H1 (cell line): ENCODE measurements at regions not wholly inside any gene's neighbourhood (a gene's known extent, or its start where the extent isn't known, plus 50 kb on each side); places are given as distances from the start of the nearest gene placed in this dataset.

ENCODE experiments used
- CTCF ChIA-PET: fragments of 300-600 bp; sonication (Branson Sonifier 250); formaldehyde crosslinking; loops from one replicate; lab custom pipeline; 2021; ENCODE audit not compliant: partially characterized antibody; lab: Charles Lee
- POLR2A ChIA-PET: fragments of 300-600 bp; sonication (Branson Sonifier 250); formaldehyde crosslinking; loops from one replicate; lab custom pipeline; 2021; ENCODE audit warnings: inconsistent platforms; ENCODE audit not compliant: partially characterized antibody; lab: Charles Lee
- DNase-seq, 2 experiments: peaks; one replicate each; pipeline versions ENCODE4 v3.0.0 to v3.0.0-alpha.2; 2010 to 2022; ENCODE audit warnings: low spot score in 2 of 2, low read depth in 1 of 2, mixed read lengths in 1 of 2
- FAIRE-seq: peaks from 2 replicates; lab custom pipeline; 2011; peaks lifted over from hg19 to GRCh38; lab: Jason Lieb, UNC
- H2AFZ ChIP-seq: 2 replicates; pipeline ENCODE4 v1.8.1; 2012; ENCODE audit warnings: low read length, inconsistent platforms
- H2AK5ac ChIP-seq: 2 replicates; pipeline ENCODE4 v1.6.1; 2013; ENCODE audit warnings: low read depth, low read length
- H2BK120ac ChIP-seq: replicated peaks from 2 replicates; pipeline ENCODE3; 2013; ENCODE audit warnings: low read depth, low read length, inconsistent platforms
- H2BK12ac ChIP-seq: 2 replicates; pipeline ENCODE4 v1.6.1; 2013; ENCODE audit warnings: low read depth, low read length
- H2BK15ac ChIP-seq: 2 replicates; pipeline ENCODE4 v1.6.1; 2013; ENCODE audit warnings: low read length
- H2BK20ac ChIP-seq: 2 replicates; pipeline ENCODE4 v1.6.1; 2013; ENCODE audit warnings: low read length
- H2BK5ac ChIP-seq: 2 replicates; pipeline ENCODE4 v1.6.1; 2013; ENCODE audit warnings: low read depth, low read length
- H3K14ac ChIP-seq: 2 replicates; pipeline ENCODE4 v1.6.1; 2013; ENCODE audit warnings: inconsistent platforms; ENCODE audit not compliant: insufficient read length
- H3K18ac ChIP-seq: 2 replicates; pipeline ENCODE4 v1.6.1; 2013; ENCODE audit warnings: low read length; ENCODE audit errors: extremely low read depth
- H3K23ac ChIP-seq: 2 replicates; pipeline ENCODE4 v1.6.1; 2013; ENCODE audit warnings: inconsistent platforms; ENCODE audit not compliant: insufficient read length
- H3K23me2 ChIP-seq: 2 replicates; pipeline ENCODE4 v1.6.1; 2013; ENCODE audit warnings: low read depth, low read length
- H3K27ac ChIP-seq: 2 replicates; pipeline ENCODE4 v1.6.1; 2011; ENCODE audit warnings: low read depth, low read length, inconsistent platforms
- H3K27me3 ChIP-seq, 4 experiments: replicated peaks in 1 of 4; 1 replicate in 1 of 4; 2 replicates in 3 of 4; pipeline versions ENCODE4 v1.6.1 to v1.8.1; 2011 to 2013; ENCODE audit warnings: low read length in 3 of 4, mild to moderate bottlenecking in 3 of 4, inconsistent platforms in 2 of 4, mixed read lengths in 2 of 4, moderate library complexity in 1 of 4; ENCODE audit not compliant: control insufficient read depth in 3 of 4, insufficient read depth in 3 of 4; ENCODE audit errors: extremely low read depth in 1 of 4
- H3K36me3 ChIP-seq, 4 experiments: 2 replicates each; pipeline versions ENCODE4 v1.6.1 to v1.8.1; 2011 to 2013; ENCODE audit warnings: mild to moderate bottlenecking in 4 of 4, low read length in 3 of 4, moderate library complexity in 2 of 4, control low read depth in 1 of 4, inconsistent platforms in 1 of 4; ENCODE audit not compliant: insufficient read depth in 4 of 4, control insufficient read depth in 2 of 4
- H3K4ac ChIP-seq: replicated peaks from 2 replicates; pipeline ENCODE3; 2013; ENCODE audit warnings: low read length, low read depth, mixed read lengths, inconsistent platforms; ENCODE audit not compliant: insufficient read length
- H3K4me1 ChIP-seq, 4 experiments: replicated peaks in 1 of 4; 1 replicate in 1 of 4; 2 replicates in 3 of 4; pipeline versions ENCODE4 v1.6.1 to v1.8.1; 2011 to 2013; ENCODE audit warnings: low read length in 3 of 4, inconsistent platforms in 2 of 4, mixed read lengths in 1 of 4; ENCODE audit not compliant: insufficient read depth in 4 of 4, control insufficient read depth in 3 of 4
- H3K4me2 ChIP-seq, 2 experiments: 2 replicates each; pipeline versions ENCODE4 v1.6.1 to v1.8.1; 2011 to 2013; ENCODE audit warnings: low read depth in 2 of 2, low read length in 2 of 2, control low read depth in 1 of 2, inconsistent platforms in 1 of 2, mild to moderate bottlenecking in 1 of 2; ENCODE audit not compliant: insufficient read depth in 1 of 2
- H3K4me3 ChIP-seq, 4 experiments: fragments of 200-600, 300-600 bp in 1 of 4; sonication (generic), shearing (Covaris generic), sonication (Bioruptor Twin) in 1 of 4; 2 replicates each; pipeline versions ENCODE4 v1.5.1 to v1.8.1; 2011 to 2016; ENCODE audit warnings: low read length in 4 of 4, low read depth in 3 of 4, control low read depth in 2 of 4, inconsistent platforms in 2 of 4, mild to moderate bottlenecking in 2 of 4, mixed read lengths in 1 of 4, moderate library complexity in 1 of 4; ENCODE audit not compliant: insufficient read depth in 2 of 4; ENCODE audit errors: extremely low read depth in 1 of 4
- H3K56ac ChIP-seq: replicated peaks from 2 replicates; pipeline ENCODE3; 2013; ENCODE audit warnings: low read depth, mild to moderate bottlenecking, mixed read lengths, low read length, inconsistent platforms; ENCODE audit not compliant: insufficient read length
- H3K79me1 ChIP-seq: 2 replicates; pipeline ENCODE4 v1.6.1; 2013; ENCODE audit warnings: low read depth, low read length, control low read depth
- H3K79me2 ChIP-seq, 2 experiments: 2 replicates each; pipeline versions ENCODE4 v1.6.1 to v1.8.1; 2012 to 2013; ENCODE audit warnings: low read length in 2 of 2, mild to moderate bottlenecking in 2 of 2, inconsistent platforms in 1 of 2; ENCODE audit not compliant: insufficient read depth in 2 of 2, control insufficient read depth in 1 of 2
- H3K9ac ChIP-seq, 4 experiments: replicated peaks in 1 of 4; 1 replicate in 1 of 4; 2 replicates in 3 of 4; pipeline versions ENCODE4 v1.6.1 to v1.8.1; 2011 to 2013; ENCODE audit warnings: low read depth in 3 of 4, low read length in 3 of 4, control low read depth in 2 of 4, mild to moderate bottlenecking in 2 of 4, moderate library complexity in 2 of 4, inconsistent platforms in 1 of 4; ENCODE audit errors: extremely low read depth in 1 of 4
- H3K9me3 ChIP-seq, 2 experiments: 2 replicates each; pipeline versions ENCODE4 v1.6.1 to v1.8.1; 2012 to 2013; ENCODE audit warnings: mild to moderate bottlenecking in 2 of 2, moderate library complexity in 2 of 2, control low read depth in 1 of 2, inconsistent platforms in 1 of 2, low read depth in 1 of 2, low read length in 1 of 2, mixed read lengths in 1 of 2; ENCODE audit not compliant: insufficient read depth in 2 of 2
- H4K20me1 ChIP-seq, 2 experiments: replicated peaks in 1 of 2; 2 replicates each; pipeline versions ENCODE3 to v1.8.1; 2011 to 2013; ENCODE audit warnings: inconsistent platforms in 2 of 2, low read length in 2 of 2, mild to moderate bottlenecking in 1 of 2; ENCODE audit not compliant: insufficient read depth in 2 of 2, control insufficient read depth in 1 of 2
- H4K5ac ChIP-seq: 2 replicates; pipeline ENCODE4 v1.6.1; 2013; ENCODE audit warnings: low read length, low read depth, mixed read lengths, inconsistent platforms; ENCODE audit not compliant: insufficient read length
- H4K8ac ChIP-seq: 2 replicates; pipeline ENCODE4 v1.8.0; 2013; ENCODE audit warnings: mild to moderate bottlenecking, moderate library complexity, low read length, inconsistent platforms; ENCODE audit not compliant: insufficient read depth; ENCODE audit errors: extremely low read depth
- H4K91ac ChIP-seq: replicated peaks from 2 replicates; pipeline ENCODE3; 2013; ENCODE audit warnings: low read length, mixed read lengths, inconsistent platforms; ENCODE audit not compliant: insufficient read length
- ASH2L ChIP-seq: fragments of 200-600, 300-600 bp; sonication (generic); IDR thresholded peaks from one replicate; pipeline ENCODE4 v1.7.1; 2017; ENCODE audit warnings: low read length
- BACH1 ChIP-seq: IDR thresholded peaks from 2 replicates; pipeline ENCODE4 v1.6.1; 2012; ENCODE audit warnings: low read length, improper control_type of control experiment
- CTCF ChIP-seq, 3 experiments: IDR thresholded peaks; 1 replicate in 2 of 3; 2 replicates in 1 of 3; pipeline versions ENCODE4 v1.5.1 to v1.6.1; 2011; ENCODE audit warnings: low read length in 3 of 3, mild to moderate bottlenecking in 3 of 3, inconsistent platforms in 2 of 3, low read depth in 1 of 3, moderate library complexity in 1 of 3; ENCODE audit not compliant: insufficient read depth in 1 of 3; ENCODE audit errors: control extremely low read depth in 1 of 3
- GABPA ChIP-seq: IDR thresholded peaks from 2 replicates; pipeline ENCODE4 v1.6.1; 2011; ENCODE audit warnings: mild to moderate bottlenecking, low read length, moderate library complexity, borderline replicate concordance; ENCODE audit not compliant: insufficient read depth
- HDAC2 ChIP-seq, 2 experiments: fragments of 300-600 bp in 1 of 2; sonication (generic) in 1 of 2; IDR thresholded peaks; 2 replicates each; pipeline ENCODE4 v1.6.1; 2011 to 2012; ENCODE audit warnings: low read depth in 2 of 2, low read length in 2 of 2, mild to moderate bottlenecking in 2 of 2, moderate library complexity in 2 of 2, borderline replicate concordance in 1 of 2, inconsistent platforms in 1 of 2
- NANOG ChIP-seq: IDR thresholded peaks from 2 replicates; pipeline ENCODE4 v1.6.1; 2011; ENCODE audit warnings: low read length, low read depth, mild to moderate bottlenecking, inconsistent platforms; ENCODE audit not compliant: insufficient read depth, poor library complexity, severe bottlenecking
- NRF1 ChIP-seq: IDR thresholded peaks from 2 replicates; pipeline ENCODE4 v1.6.1; 2011; ENCODE audit warnings: mild to moderate bottlenecking, low read depth, low read length, improper control_type of control experiment
- POLR2AphosphoS5 ChIP-seq: IDR thresholded peaks from 2 replicates; pipeline ENCODE4 v1.6.1; 2011; ENCODE audit warnings: low read depth, low read length
- RNF2 ChIP-seq: fragments of 200-900, 300-1000 bp; sonication (generic); IDR thresholded peaks from 2 replicates; pipeline ENCODE4 v1.7.1; 2016; ENCODE audit warnings: borderline replicate concordance, low read depth, mild to moderate bottlenecking, antibody characterized with exemption, low read length; ENCODE audit not compliant: poor library complexity, severe bottlenecking; ENCODE audit errors: missing control alignments
- SIX5 ChIP-seq: IDR thresholded peaks from 2 replicates; pipeline ENCODE4 v1.6.1; 2011; ENCODE audit warnings: mild to moderate bottlenecking, low read depth, low read length
- SP4 ChIP-seq: IDR thresholded peaks from 2 replicates; pipeline ENCODE4 v1.6.1; 2012; ENCODE audit warnings: low read length, inconsistent platforms
- SUZ12 ChIP-seq: fragments of 200-600 bp; sonication (generic); IDR thresholded peaks from 2 replicates; pipeline ENCODE4 v1.6.1; 2012; ENCODE audit warnings: mild to moderate bottlenecking, inconsistent platforms, low read length, moderate library complexity, mixed read lengths
- TAF1 ChIP-seq: IDR thresholded peaks from 2 replicates; pipeline ENCODE4 v1.6.1; 2011; ENCODE audit warnings: mild to moderate bottlenecking, low read depth, low read length
- TCF12 ChIP-seq: IDR thresholded peaks from 2 replicates; pipeline ENCODE4 v1.6.1; 2011; ENCODE audit warnings: low read depth, mild to moderate bottlenecking, low read length

- ChIA-PET CTCF (interaction anchor here (3.2 kb wide), 1 partner anchor 17 kb away, joined by 14 read pairs; no protein-coding TSS in a partner anchor), POLR2A (no interaction called here)
- Histone ChIP-seq H3K79me2 (no peaks in the 10 kb centered on the region), H2AK5ac (no peak overlapping the region), H3K9me3 (no peaks in the 10 kb centered on the region), H3K4me2 (no peak overlapping the region), H2BK12ac (no peak overlapping the region), H4K8ac (no peak overlapping the region), H2AFZ (no peak overlapping the region), H3K4me1 (no peaks in the 10 kb centered on the region), H3K56ac (no peak overlapping the region), H4K20me1 (no peaks in the 10 kb centered on the region), H2BK20ac (no peak overlapping the region), H3K36me3 (no peaks in the 10 kb centered on the region), H2BK15ac (no peak overlapping the region), H3K27ac (no peak overlapping the region), H3K27me3 (no peaks in the 10 kb centered on the region), H3K4me3 (no peak overlapping the region), H3K9ac (no peak overlapping the region), H3K4ac (no peak overlapping the region), H2BK120ac (no peak overlapping the region), H3K18ac (no peak overlapping the region), H3K14ac (no peak overlapping the region), H3K79me1 (no peaks in the 10 kb centered on the region), H3K23me2 (no peaks in the 10 kb centered on the region), H3K23ac (no peak overlapping the region), H4K5ac (no peak overlapping the region), H2BK5ac (no peak overlapping the region), H4K91ac (no peak overlapping the region)
- no peak for FAIRE-seq
- DNase-seq: no peak
- TF ChIP-seq SUZ12: no peak
- no peak for TF ChIP-seq TCF12
- no peak for TF ChIP-seq HDAC2 (IDR thresholded peaks at IDR 0.05; ENCODE audit: borderline replicate concordance in 1 of 2, low read depth in 2 of 2, low read length in 2 of 2)
- no peak for TF ChIP-seq NANOG
- TF ChIP-seq RNF2: no peak
- no peak for TF ChIP-seq ASH2L
- no peak for TF ChIP-seq SIX5
- TF ChIP-seq GABPA: no peak
- no peak for TF ChIP-seq TAF1
- no peak for TF ChIP-seq SP4
- TF ChIP-seq NRF1: no peak
- TF ChIP-seq CTCF (IDR thresholded peaks at IDR 0.05; ENCODE audit: control extremely low read depth in 1 of 3, insufficient read depth in 1 of 3, low read depth in 1 of 3, low read length in 3 of 3): no peak
- no peak for TF ChIP-seq POLR2AphosphoS5
- no peak for TF ChIP-seq BACH1
These were observed 300.0 kb downstream of the BARHL2 start for GRCh38 chr1:90417126-90417525.
